Neural cell (in vitro differentiated cells): ENCODE measurements at regions not wholly inside any gene's neighbourhood (a gene's known extent, or its start where the extent isn't known, plus 50 kb on each side); places are given as distances from the start of the nearest gene placed in this dataset.

Experiments
- H2AFZ ChIP-seq: fragments of 200-600, 300-800 bp; sonication (generic), shearing (Covaris generic); 2 replicates; pipeline ENCODE4 v1.6.0; 2014; ENCODE audit warnings: low read depth, mild to moderate bottlenecking, antibody characterized with exemption, low read length, moderate library complexity
- H3F3A ChIP-seq: fragments of 200-600 bp; shearing (Covaris generic); 2 replicates; pipeline ENCODE4 v1.6.1; 2016; ENCODE audit warnings: mild to moderate bottlenecking, moderate library complexity, mixed read lengths, antibody characterized with exemption, low read length; ENCODE audit not compliant: insufficient read depth, poor library complexity, severe bottlenecking
- H3K27ac ChIP-seq: fragments of 200-600, 300-800 bp; sonication (generic), shearing (Covaris generic); 2 replicates; pipeline ENCODE4 v1.5.1; 2014; ENCODE audit warnings: mild to moderate bottlenecking, low read length, moderate library complexity
- H3K27me3 ChIP-seq: fragments of 300-800, 200-600 bp; sonication (generic), shearing (Covaris generic); 2 replicates; pipeline ENCODE4 v1.6.0; 2014; ENCODE audit warnings: mild to moderate bottlenecking, low read depth, low read length, moderate library complexity; ENCODE audit not compliant: insufficient read depth
- H3K36me3 ChIP-seq: fragments of 300-800, 200-600 bp; sonication (generic), shearing (Covaris generic); 2 replicates; pipeline ENCODE4 v1.5.1; 2014; ENCODE audit warnings: mild to moderate bottlenecking, antibody characterized with exemption, low read length, moderate library complexity; ENCODE audit not compliant: insufficient read depth
- H3K4me2 ChIP-seq: fragments of 300-800, 200-600 bp; sonication (generic), shearing (Covaris generic); 2 replicates; pipeline ENCODE4 v1.6.0; 2014; ENCODE audit warnings: mild to moderate bottlenecking, low read length
- H3K4me3 ChIP-seq: fragments of 300-800, 200-600 bp; sonication (generic), shearing (Covaris generic); 2 replicates; pipeline ENCODE4 v1.5.1; 2014; ENCODE audit warnings: mild to moderate bottlenecking, low read length, moderate library complexity
- H3K79me2 ChIP-seq: fragments of 200-600 bp; shearing (Covaris generic); replicated peaks from 2 replicates; pipeline ENCODE4 v1.6.0; 2014; ENCODE audit warnings: mild to moderate bottlenecking, low read length, moderate library complexity; ENCODE audit not compliant: insufficient read depth
- H3K9ac ChIP-seq: fragments of 300-800, 200-600 bp; sonication (generic), shearing (Covaris generic); 2 replicates; pipeline ENCODE4 v1.6.1; 2016; ENCODE audit warnings: mild to moderate bottlenecking, low read length, mixed read lengths
- H3K9me2 ChIP-seq: fragments of 200-600 bp; shearing (Covaris generic); 2 replicates; pipeline ENCODE4 v1.6.1; 2016; ENCODE audit warnings: mild to moderate bottlenecking, low read length, mixed read lengths; ENCODE audit not compliant: insufficient read depth
- H3K9me3 ChIP-seq: fragments of 200-600, 300-800 bp; sonication (generic), shearing (Covaris generic); 2 replicates; pipeline ENCODE4 v1.6.1; 2016; ENCODE audit warnings: mild to moderate bottlenecking, mixed run types, low read length, moderate library complexity, mixed read lengths
- H4K20me1 ChIP-seq: fragments of 200-600 bp; shearing (Covaris generic); 2 replicates; pipeline ENCODE4 v1.6.1; 2016; ENCODE audit warnings: mild to moderate bottlenecking, mixed run types; ENCODE audit not compliant: insufficient read depth
- CTCF ChIP-seq: fragments of 450-650 bp; IDR thresholded peaks from 2 replicates; pipeline ENCODE4 v1.5.1; 2014; ENCODE audit warnings: antibody characterized with exemption, mild to moderate bottlenecking, moderate library complexity; ENCODE audit not compliant: poor library complexity, severe bottlenecking
- EP300 ChIP-seq: fragments of 450-650 bp; conservative IDR thresholded peaks from 2 replicates; pipeline ENCODE4 v1.6.1; 2014; ENCODE audit warnings: antibody characterized with exemption, mild to moderate bottlenecking, moderate library complexity; ENCODE audit not compliant: poor library complexity, severe bottlenecking
- EZH2 ChIP-seq: fragments of 200-600, 300-800 bp; shearing (Covaris generic), sonication (generic); IDR thresholded peaks from 2 replicates; pipeline ENCODE4 v1.6.1; 2014; ENCODE audit warnings: antibody characterized with exemption, low read length, borderline replicate concordance, mild to moderate bottlenecking; ENCODE audit not compliant: insufficient read depth, poor library complexity, severe bottlenecking
- MXI1 ChIP-seq: fragments of 450-650 bp; conservative IDR thresholded peaks from 2 replicates; pipeline ENCODE4 v1.6.1; 2014; ENCODE audit warnings: antibody characterized with exemption, mild to moderate bottlenecking; ENCODE audit not compliant: poor library complexity, severe bottlenecking
- POLR2AphosphoS5 ChIP-seq: IDR thresholded peaks from 2 replicates; pipeline ENCODE4 v1.6.1; 2012
- RAD21 ChIP-seq: fragments of 450-650 bp; conservative IDR thresholded peaks from 2 replicates; pipeline ENCODE4 v1.6.1; 2014; ENCODE audit warnings: antibody characterized with exemption, mild to moderate bottlenecking, moderate library complexity
- REST ChIP-seq: IDR thresholded peaks from 2 replicates; pipeline ENCODE4 v1.6.1; 2012; ENCODE audit warnings: borderline replicate concordance
- SMC3 ChIP-seq: fragments of 450-650 bp; conservative IDR thresholded peaks from 2 replicates; pipeline ENCODE4 v1.6.1; 2014; ENCODE audit warnings: antibody characterized with exemption, mild to moderate bottlenecking, moderate library complexity; ENCODE audit not compliant: poor library complexity
- TAF1 ChIP-seq: IDR thresholded peaks from 2 replicates; pipeline ENCODE4 v1.6.1; 2012; ENCODE audit warnings: low read depth

GRCh38 chr5:24712047-24712446 is 67.3 kb upstream of the CDH10 start:
- no peak overlapping the region for H3K9ac ChIP-seq

GRCh38 chr5:24703934-24704333 is 59.2 kb upstream of the CDH10 start:
- peak overlapping the region; percentile 21 for H3K4me2 ChIP-seq
- H3K36me3 ChIP-seq, result no peaks in the 10 kb centered on the region
- peak overlapping the region; percentile 20 for H3K4me3 ChIP-seq
- no peaks in the 10 kb centered on the region for H3K9me2 ChIP-seq
- no peaks in the 10 kb centered on the region for H4K20me1 ChIP-seq
- no peaks in the 10 kb centered on the region for H3K79me2 ChIP-seq
- no peak overlapping the region for H2AFZ ChIP-seq
- peak overlapping the region; percentile 46 for H3K27ac ChIP-seq
- H3F3A ChIP-seq, result no peaks in the 10 kb centered on the region
- no peaks in the 10 kb centered on the region for H3K27me3 ChIP-seq
- H3K9ac ChIP-seq, result no peak overlapping the region
- H3K9me3 ChIP-seq, result no peaks in the 10 kb centered on the region
- TF ChIP-seq POLR2AphosphoS5 (no peak), EZH2 (no peak), RAD21 (no peak), EP300 (no peak), TAF1 (no peak), MXI1 (no peak), REST (no peak), SMC3 (no peak)

More at GRCh38 chr5:24712047-24712446, 67.3 kb upstream of the CDH10 start:
- TF ChIP-seq REST (no peak), RAD21 (no peak), SMC3 (no peak), EP300 (no peak), MXI1 (no peak), TAF1 (no peak), CTCF (no peak), EZH2 (no peak), POLR2AphosphoS5 (no peak)
- Histone ChIP-seq H3K9me2 (no peaks in the 10 kb centered on the region), H4K20me1 (no peaks in the 10 kb centered on the region), H2AFZ (no peak overlapping the region), H3K4me2 (no peak overlapping the region), H3K4me3 (no peak overlapping the region), H3K9me3 (no peaks in the 10 kb centered on the region), H3K27ac (no peak overlapping the region), H3K36me3 (no peaks in the 10 kb centered on the region), H3F3A (no peaks in the 10 kb centered on the region), H3K27me3 (no peaks in the 10 kb centered on the region), H3K79me2 (no peaks in the 10 kb centered on the region)
